ENCODE measurements at regions not wholly inside any gene's neighbourhood (a gene's known extent, or its start where the extent isn't known, plus 50 kb on each side); places are given as distances from the start of the nearest gene placed in this dataset.

DNA sequence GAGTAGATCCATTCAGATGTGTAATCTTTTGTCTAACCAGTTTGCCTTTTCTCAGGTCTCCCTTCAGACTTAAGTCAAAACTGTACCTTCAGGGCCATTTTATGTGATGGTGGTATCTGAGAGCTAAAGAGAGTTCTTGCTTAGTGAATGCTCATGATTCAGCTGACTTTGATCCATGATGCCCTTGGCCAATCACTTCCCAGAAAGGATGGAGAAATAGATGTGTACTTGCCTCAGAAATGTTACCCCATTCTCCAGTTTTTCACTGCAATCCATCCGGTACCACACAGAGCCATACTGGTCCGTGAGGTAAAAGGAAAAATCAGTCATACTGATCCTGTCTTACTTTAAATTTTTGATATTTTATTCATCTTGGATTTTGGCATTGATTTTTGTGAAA, 234.8 kb upstream of the PIK3C3 start:
- no peak for DNase-seq (ENCODE audit: unreplicated experiment)
- BruUV-seq (replicated peaks), result no TSS peak
- peaks cover 44% of the 10 kb centered on the region for H3K27me3 Mint-ChIP-seq (ENCODE audit: insufficient read depth, unreplicated experiment)
- TF ChIP-seq, protein P1, sequence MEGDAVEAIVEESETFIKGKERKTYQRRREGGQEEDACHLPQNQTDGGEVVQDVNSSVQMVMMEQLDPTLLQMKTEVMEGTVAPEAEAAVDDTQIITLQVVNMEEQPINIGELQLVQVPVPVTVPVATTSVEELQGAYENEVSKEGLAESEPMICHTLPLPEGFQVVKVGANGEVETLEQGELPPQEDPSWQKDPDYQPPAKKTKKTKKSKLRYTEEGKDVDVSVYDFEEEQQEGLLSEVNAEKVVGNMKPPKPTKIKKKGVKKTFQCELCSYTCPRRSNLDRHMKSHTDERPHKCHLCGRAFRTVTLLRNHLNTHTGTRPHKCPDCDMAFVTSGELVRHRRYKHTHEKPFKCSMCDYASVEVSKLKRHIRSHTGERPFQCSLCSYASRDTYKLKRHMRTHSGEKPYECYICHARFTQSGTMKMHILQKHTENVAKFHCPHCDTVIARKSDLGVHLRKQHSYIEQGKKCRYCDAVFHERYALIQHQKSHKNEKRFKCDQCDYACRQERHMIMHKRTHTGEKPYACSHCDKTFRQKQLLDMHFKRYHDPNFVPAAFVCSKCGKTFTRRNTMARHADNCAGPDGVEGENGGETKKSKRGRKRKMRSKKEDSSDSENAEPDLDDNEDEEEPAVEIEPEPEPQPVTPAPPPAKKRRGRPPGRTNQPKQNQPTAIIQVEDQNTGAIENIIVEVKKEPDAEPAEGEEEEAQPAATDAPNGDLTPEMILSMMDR (IDR thresholded peaks at IDR 0.05; ENCODE audit: unreplicated experiment), result no peak
- ChIA-PET POLR2A (no interaction called here), CTCF (interaction anchor here (1.0 kb wide), 1 partner anchor 9 kb away, joined by 4 read pairs; no protein-coding TSS in a partner anchor)
- H3K4me3 Mint-ChIP-seq (ENCODE audit: unreplicated experiment), result no peak overlapping the region
- intact Hi-C loops (cut with micrococcal nuclease), result no loop called here
- H3K4me1 Mint-ChIP-seq (ENCODE audit: insufficient read depth, unreplicated experiment), result no peaks in the 10 kb centered on the region
- no peak overlapping the region for H3K27ac Mint-ChIP-seq (ENCODE audit: low read depth, unreplicated experiment)
- no peaks in the 10 kb centered on the region for H3K9me3 Mint-ChIP-seq (ENCODE audit: unreplicated experiment)
- H3K36me3 Mint-ChIP-seq (ENCODE audit: insufficient read depth, unreplicated experiment), result no peaks in the 10 kb centered on the region

DNA sequence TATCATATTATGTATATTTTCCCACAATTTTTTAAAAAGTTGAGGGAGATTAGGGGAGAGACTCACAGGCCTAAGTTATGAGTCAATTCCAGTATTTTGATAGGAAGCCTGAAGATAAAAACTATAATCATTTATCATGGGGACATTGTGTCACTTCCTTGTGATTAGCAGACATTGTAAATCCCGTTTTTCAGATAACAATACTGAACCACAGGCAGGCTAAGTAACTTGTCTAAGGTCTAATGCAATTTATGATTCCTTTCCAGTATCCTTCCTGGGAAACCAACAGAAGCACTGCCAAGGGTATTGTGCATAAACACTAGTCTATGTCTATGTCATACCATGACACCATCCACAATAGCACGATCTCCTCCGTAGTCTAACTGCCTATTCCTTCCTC, 235.2 kb upstream of the PIK3C3 start:
- TF ChIP-seq, protein P1 (IDR thresholded peaks at IDR 0.05; ENCODE audit: unreplicated experiment), result no peak
- no peaks in the 10 kb centered on the region for H3K4me1 Mint-ChIP-seq (ENCODE audit: insufficient read depth, unreplicated experiment)
- H3K27me3 Mint-ChIP-seq (ENCODE audit: insufficient read depth, unreplicated experiment), result peaks cover 47% of the 10 kb centered on the region
- DNase-seq (ENCODE audit: unreplicated experiment), result no peak
- intact Hi-C loops (cut with micrococcal nuclease), result no loop called here
- H3K36me3 Mint-ChIP-seq (ENCODE audit: insufficient read depth, unreplicated experiment), result no peaks in the 10 kb centered on the region
- H3K9me3 Mint-ChIP-seq (ENCODE audit: unreplicated experiment), result no peaks in the 10 kb centered on the region
- no peak overlapping the region for H3K4me3 Mint-ChIP-seq (ENCODE audit: unreplicated experiment)
- ChIA-PET CTCF (no interaction called here), POLR2A (no interaction called here)
- BruUV-seq (replicated peaks), result no TSS peak
- no peak overlapping the region for H3K27ac Mint-ChIP-seq (ENCODE audit: low read depth, unreplicated experiment)

DNA sequence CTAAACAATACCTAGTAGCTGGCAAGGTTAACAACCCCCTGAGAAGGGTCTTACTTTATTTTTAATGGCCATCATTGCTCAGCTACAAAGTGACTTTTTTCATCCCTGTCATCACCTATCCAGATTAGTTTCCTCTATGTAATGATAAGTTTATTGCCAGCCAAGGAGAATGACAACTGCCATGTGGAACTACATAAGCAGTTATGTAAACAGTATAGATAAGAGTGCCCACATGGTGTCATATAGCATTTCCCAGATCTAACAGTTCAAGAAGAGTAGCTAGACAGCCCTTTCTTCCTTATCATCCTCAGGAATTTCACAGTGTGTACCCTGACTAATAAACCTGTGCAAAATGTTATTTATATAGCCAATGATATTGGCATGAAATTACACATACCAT, 240.2 kb upstream of the PIK3C3 start:
- peaks cover 29% of the 10 kb centered on the region for H3K27me3 Mint-ChIP-seq (ENCODE audit: insufficient read depth, unreplicated experiment)
- no peak for DNase-seq (ENCODE audit: unreplicated experiment)
- intact Hi-C loops (cut with micrococcal nuclease), result no loop called here
- ChIA-PET CTCF (no interaction called here), POLR2A (no interaction called here)
- no peaks in the 10 kb centered on the region for H3K4me1 Mint-ChIP-seq (ENCODE audit: insufficient read depth, unreplicated experiment)
- H3K9me3 Mint-ChIP-seq (ENCODE audit: unreplicated experiment), result no peaks in the 10 kb centered on the region
- no peaks in the 10 kb centered on the region for H3K36me3 Mint-ChIP-seq (ENCODE audit: insufficient read depth, unreplicated experiment)
- no TSS peak for BruUV-seq (replicated peaks)
- no peak overlapping the region for H3K4me3 Mint-ChIP-seq (ENCODE audit: unreplicated experiment)
- TF ChIP-seq, protein P1 (IDR thresholded peaks at IDR 0.05; ENCODE audit: unreplicated experiment), result no peak
- no peak overlapping the region for H3K27ac Mint-ChIP-seq (ENCODE audit: low read depth, unreplicated experiment)

DNA sequence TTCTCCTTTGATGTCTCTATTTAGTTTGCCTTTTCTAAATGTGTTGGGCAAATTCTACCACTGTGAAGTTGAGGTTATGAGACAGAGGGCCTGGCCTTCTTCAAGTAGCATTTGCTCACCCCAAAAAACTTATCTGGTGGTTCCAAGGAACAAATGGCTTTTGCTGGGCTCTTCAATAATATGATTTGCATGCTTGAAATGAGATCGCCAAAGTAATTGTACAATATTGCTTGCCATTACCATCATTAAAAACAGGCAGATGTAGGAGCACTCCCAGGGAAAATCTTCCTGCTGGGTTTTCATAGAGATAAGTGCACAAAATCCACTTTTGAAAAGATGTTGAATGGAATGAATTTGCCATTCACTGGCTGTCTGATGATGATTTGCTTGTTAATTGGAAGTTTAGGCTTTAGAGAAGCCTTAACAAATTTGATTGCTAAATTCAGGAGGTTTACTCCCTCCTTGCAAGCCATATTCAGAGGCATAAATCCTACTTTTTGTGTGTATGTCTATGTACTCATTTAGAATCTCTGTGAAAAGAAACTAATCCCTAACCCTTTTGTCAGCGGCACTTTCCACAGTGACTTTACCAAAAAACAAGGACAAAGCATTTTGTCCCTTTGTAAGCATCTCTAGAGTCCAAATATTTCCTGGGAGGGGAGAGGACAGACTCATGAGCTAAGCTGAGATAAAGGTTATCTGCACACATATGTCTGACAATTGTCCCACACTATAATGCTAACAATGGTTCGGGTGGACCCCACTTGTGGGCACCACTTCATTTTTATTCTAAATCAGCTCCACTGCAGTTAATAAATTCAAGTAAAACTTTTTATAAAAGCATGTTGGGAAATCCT, 240.8 kb upstream of the PIK3C3 start:
- BruUV-seq (replicated peaks), result no TSS peak
- ChIA-PET CTCF (no interaction called here), POLR2A (no interaction called here)
- intact Hi-C loops (cut with micrococcal nuclease), result no loop called here
- Mint-ChIP-seq H3K4me3 (ENCODE audit: unreplicated experiment) (no peak overlapping the region), H3K36me3 (ENCODE audit: insufficient read depth, unreplicated experiment) (no peaks in the 10 kb centered on the region), H3K9me3 (ENCODE audit: unreplicated experiment) (no peaks in the 10 kb centered on the region), H3K27me3 (ENCODE audit: insufficient read depth, unreplicated experiment) (peaks cover 29% of the 10 kb centered on the region), H3K4me1 (ENCODE audit: insufficient read depth, unreplicated experiment) (no peaks in the 10 kb centered on the region), H3K27ac (ENCODE audit: low read depth, unreplicated experiment) (no peak overlapping the region)
- TF ChIP-seq, protein P1 (IDR thresholded peaks at IDR 0.05; ENCODE audit: unreplicated experiment), result no peak
- no peak for DNase-seq (ENCODE audit: unreplicated experiment)

All from MCF 10A (cell line).